ENCODE measurements at regions not wholly inside any gene's neighbourhood (a gene's known extent, or its start where the extent isn't known, plus 50 kb on each side); places are given as distances from the start of the nearest gene placed in this dataset.
"Not testable (repeated sequence)": the region's sequence is repeated elsewhere in the genome, so short reads cannot be mapped to it uniquely, and the experiment has no call there.

DNA sequence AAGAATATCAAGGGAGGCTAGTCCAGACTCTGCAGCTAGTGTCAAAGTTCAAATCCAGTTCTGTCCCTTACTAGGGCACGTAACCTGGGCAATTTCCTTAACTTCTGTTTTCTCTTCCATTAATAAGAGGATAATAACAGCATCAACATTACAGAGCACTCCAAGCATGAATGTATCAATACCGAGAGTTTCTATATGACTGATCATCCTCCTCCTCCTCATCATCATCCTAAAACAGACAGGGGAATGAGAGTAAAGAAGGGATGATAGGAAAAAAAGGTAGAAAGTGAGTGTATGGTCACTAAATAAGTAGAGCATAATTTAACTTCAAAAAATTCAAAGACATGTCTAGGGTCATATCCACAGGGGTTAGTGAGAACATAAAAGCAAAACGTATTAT, 171.4 kb downstream of the NDUFA12 start:
- H3K27me3 Mint-ChIP-seq (ENCODE audit: unreplicated experiment): peaks cover 5% of the 10 kb centered on the region
- no peak for DNase-seq
- no peak overlapping the region for H3K4me3 Mint-ChIP-seq (ENCODE audit: unreplicated experiment)
- H3K4me1 Mint-ChIP-seq (ENCODE audit: low read depth, unreplicated experiment): peaks cover 24% of the 10 kb centered on the region
- TF ChIP-seq, protein P1, sequence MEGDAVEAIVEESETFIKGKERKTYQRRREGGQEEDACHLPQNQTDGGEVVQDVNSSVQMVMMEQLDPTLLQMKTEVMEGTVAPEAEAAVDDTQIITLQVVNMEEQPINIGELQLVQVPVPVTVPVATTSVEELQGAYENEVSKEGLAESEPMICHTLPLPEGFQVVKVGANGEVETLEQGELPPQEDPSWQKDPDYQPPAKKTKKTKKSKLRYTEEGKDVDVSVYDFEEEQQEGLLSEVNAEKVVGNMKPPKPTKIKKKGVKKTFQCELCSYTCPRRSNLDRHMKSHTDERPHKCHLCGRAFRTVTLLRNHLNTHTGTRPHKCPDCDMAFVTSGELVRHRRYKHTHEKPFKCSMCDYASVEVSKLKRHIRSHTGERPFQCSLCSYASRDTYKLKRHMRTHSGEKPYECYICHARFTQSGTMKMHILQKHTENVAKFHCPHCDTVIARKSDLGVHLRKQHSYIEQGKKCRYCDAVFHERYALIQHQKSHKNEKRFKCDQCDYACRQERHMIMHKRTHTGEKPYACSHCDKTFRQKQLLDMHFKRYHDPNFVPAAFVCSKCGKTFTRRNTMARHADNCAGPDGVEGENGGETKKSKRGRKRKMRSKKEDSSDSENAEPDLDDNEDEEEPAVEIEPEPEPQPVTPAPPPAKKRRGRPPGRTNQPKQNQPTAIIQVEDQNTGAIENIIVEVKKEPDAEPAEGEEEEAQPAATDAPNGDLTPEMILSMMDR (IDR thresholded peaks at IDR 0.05; ENCODE audit: partially characterized antibody, unreplicated experiment): no peak
- peaks cover 8% of the 10 kb centered on the region for H3K9me3 Mint-ChIP-seq (ENCODE audit: unreplicated experiment)
- H3K27ac Mint-ChIP-seq (ENCODE audit: unreplicated experiment): peak overlapping the region; percentile 9
- H3K36me3 Mint-ChIP-seq (ENCODE audit: unreplicated experiment): peaks cover 4% of the 10 kb centered on the region

DNA sequence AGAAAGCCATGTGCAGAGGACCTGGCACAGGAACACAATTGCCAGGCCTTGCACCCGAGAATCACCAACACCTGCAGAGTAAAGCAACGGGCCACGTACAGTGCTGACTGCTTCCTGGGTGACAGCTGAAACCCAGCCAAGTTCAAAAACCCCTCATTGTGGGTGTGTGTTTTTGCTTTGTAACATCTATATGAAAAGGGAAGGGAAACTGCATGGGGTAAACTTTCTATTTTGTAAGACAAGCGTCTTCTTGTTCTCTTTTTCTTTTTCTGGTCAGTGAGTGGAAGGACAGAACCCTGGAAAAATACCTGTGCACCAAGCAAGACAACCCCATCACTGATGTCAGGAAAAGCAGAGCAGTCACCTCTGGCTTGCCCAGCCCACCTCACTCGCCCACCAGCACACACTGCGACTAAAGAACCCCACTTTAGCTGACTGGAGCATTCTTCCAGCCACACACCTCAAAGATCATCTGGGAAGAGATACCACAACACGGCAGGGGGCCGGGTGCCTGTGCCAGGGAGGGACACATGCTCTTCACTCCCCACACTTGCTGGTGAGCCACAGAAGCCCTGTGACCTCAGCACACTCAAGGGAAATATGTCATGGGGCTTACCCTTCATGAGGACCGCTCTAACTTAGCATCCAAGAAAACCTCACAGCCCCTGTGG, 172.3 kb downstream of the NDUFA12 start:
- no peak for DNase-seq
- peaks cover 5% of the 10 kb centered on the region for H3K27me3 Mint-ChIP-seq (ENCODE audit: unreplicated experiment)
- peaks cover 8% of the 10 kb centered on the region for H3K9me3 Mint-ChIP-seq (ENCODE audit: unreplicated experiment)
- H3K27ac Mint-ChIP-seq (ENCODE audit: unreplicated experiment): no peak overlapping the region
- TF ChIP-seq, protein P1 (IDR thresholded peaks at IDR 0.05; ENCODE audit: partially characterized antibody, unreplicated experiment): no peak
- H3K4me1 Mint-ChIP-seq (ENCODE audit: low read depth, unreplicated experiment): peaks cover 24% of the 10 kb centered on the region
- no peak overlapping the region for H3K4me3 Mint-ChIP-seq (ENCODE audit: unreplicated experiment)
- peaks cover 4% of the 10 kb centered on the region for H3K36me3 Mint-ChIP-seq (ENCODE audit: unreplicated experiment)

DNA sequence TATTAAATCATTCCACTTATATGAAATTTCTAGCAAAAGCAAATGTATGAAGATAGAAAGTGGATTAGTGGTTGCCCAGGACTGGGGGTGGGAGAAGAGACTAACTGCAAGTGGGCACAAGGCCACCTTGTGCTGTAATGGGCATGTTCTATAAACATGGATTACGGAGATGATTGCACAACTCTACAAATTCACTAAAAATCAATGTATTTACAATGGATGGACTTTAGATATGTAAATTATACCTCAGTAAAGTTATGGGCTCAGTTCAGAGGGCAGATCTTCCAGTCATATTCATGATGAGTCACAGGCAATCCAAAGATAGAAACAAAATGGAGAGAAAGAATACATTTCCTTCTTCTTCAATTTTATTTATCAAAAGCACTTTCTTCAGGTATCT, 173.9 kb downstream of the NDUFA12 start:
- H3K36me3 Mint-ChIP-seq (ENCODE audit: unreplicated experiment): peaks cover 9% of the 10 kb centered on the region
- peaks cover 6% of the 10 kb centered on the region for H3K27me3 Mint-ChIP-seq (ENCODE audit: unreplicated experiment)
- H3K4me3 Mint-ChIP-seq (ENCODE audit: unreplicated experiment): no peak overlapping the region
- TF ChIP-seq, protein P1 (IDR thresholded peaks at IDR 0.05; ENCODE audit: partially characterized antibody, unreplicated experiment): no peak
- DNase-seq: no peak
- H3K4me1 Mint-ChIP-seq (ENCODE audit: low read depth, unreplicated experiment): peaks cover 24% of the 10 kb centered on the region
- H3K27ac Mint-ChIP-seq (ENCODE audit: unreplicated experiment): no peak overlapping the region
- peaks cover 5% of the 10 kb centered on the region for H3K9me3 Mint-ChIP-seq (ENCODE audit: unreplicated experiment)

DNA sequence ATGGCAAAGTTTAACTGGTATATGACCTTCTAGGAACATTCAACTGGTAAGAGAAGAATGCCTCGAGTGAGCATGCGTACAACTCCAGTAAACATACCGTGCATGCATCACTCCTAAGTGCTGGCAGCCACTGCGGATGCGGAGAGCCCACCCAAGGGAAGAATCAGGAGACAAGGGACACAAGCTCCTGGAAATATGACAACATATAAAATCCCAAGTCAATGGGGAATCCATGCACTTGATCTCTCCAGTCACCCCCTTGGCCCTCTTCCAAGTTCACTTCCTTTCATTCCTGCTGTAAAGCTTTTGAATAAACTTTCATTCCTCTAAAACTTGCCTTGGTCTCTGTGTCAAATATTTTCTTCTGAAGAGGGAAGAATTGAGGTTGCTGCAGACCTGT, 168.7 kb upstream of the TMCC3 start:
- TF ChIP-seq, protein P1 (IDR thresholded peaks at IDR 0.05; ENCODE audit: partially characterized antibody, unreplicated experiment): no peak
- Mint-ChIP-seq H3K36me3 (ENCODE audit: unreplicated experiment) (peaks cover 14% of the 10 kb centered on the region), H3K4me3 (ENCODE audit: unreplicated experiment) (no peak overlapping the region), H3K27ac (ENCODE audit: unreplicated experiment) (no peak overlapping the region), H3K4me1 (ENCODE audit: low read depth, unreplicated experiment) (peaks cover 4% of the 10 kb centered on the region), H3K9me3 (ENCODE audit: unreplicated experiment) (no peaks in the 10 kb centered on the region), H3K27me3 (ENCODE audit: unreplicated experiment) (no peaks in the 10 kb centered on the region)
- DNase-seq: no peak

DNA sequence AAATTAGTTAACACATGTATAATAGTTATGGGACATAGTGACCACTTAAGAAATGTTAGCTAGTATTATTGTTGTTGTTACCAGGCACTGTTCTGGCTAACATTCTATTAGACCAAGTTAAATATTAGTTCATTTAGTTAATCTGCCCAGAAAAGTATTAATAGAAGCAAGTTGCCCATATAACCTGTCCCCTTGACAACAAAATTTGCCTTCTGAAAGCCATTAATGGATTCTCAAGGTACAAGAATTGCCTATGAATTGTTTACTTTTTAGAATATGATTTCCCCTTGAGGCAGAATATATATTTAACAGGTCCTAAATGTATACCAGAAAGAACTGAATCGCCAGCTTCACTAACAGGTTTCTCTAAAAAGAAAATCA, 167.3 kb upstream of the TMCC3 start:
- TF ChIP-seq, protein P1 (IDR thresholded peaks at IDR 0.05; ENCODE audit: partially characterized antibody, unreplicated experiment): no peak
- Mint-ChIP-seq H3K4me3 (ENCODE audit: unreplicated experiment) (no peak overlapping the region), H3K27ac (ENCODE audit: unreplicated experiment) (no peak overlapping the region), H3K27me3 (ENCODE audit: unreplicated experiment) (no peaks in the 10 kb centered on the region), H3K9me3 (ENCODE audit: unreplicated experiment) (no peaks in the 10 kb centered on the region), H3K4me1 (ENCODE audit: low read depth, unreplicated experiment) (peaks cover 4% of the 10 kb centered on the region), H3K36me3 (ENCODE audit: unreplicated experiment) (peaks cover 25% of the 10 kb centered on the region)
- no peak for DNase-seq

DNA sequence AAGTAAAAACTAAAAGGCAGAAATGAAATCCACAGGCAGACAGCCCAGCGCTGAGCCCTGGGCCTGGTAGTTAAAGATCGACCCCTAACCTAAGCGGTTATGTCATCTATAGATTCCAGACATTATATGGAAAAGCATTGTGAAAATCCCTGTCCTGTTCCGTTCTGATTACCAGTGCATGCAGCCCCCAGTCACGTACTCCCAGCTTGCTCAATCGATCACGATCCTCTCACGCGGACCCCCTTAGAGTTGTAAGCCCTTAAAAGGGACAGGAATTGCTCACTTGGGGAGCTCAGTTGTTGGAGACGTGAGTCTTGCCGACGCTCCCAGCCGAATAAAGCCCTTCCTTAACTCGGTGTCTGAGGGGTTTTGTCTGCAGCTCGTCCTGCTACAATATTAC, 166.8 kb upstream of the TMCC3 start:
- DNase-seq; H3K9me3 Mint-ChIP-seq (ENCODE audit: unreplicated experiment); H3K27me3 Mint-ChIP-seq (ENCODE audit: unreplicated experiment); H3K27ac Mint-ChIP-seq (ENCODE audit: unreplicated experiment); H3K4me1 Mint-ChIP-seq (ENCODE audit: low read depth, unreplicated experiment); H3K4me3 Mint-ChIP-seq (ENCODE audit: unreplicated experiment): not testable (repeated sequence)
- H3K36me3 Mint-ChIP-seq (ENCODE audit: unreplicated experiment): peaks cover 27% of the 10 kb centered on the region

DNA sequence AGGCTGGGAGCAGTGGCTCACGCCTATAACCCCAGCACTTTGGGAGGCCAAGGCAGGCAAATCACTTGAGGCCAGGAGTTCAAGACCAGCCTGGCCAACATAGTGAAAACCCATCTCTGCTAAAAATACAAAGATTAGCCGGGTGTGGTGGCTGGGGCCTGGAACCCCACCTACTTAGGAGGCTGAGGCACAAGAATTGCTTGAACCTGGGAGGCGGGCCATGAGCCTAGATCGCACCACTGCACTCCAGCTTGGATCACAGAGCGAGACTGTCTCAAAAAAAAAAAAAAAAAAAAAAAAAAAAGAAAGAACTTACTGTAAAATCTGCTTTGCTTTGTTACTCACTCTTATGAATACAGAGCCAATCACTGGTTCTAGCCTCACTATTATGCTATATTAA, 166.4 kb upstream of the TMCC3 start:
- not testable (repeated sequence) for H3K27me3 Mint-ChIP-seq (ENCODE audit: unreplicated experiment); H3K4me3 Mint-ChIP-seq (ENCODE audit: unreplicated experiment); H3K4me1 Mint-ChIP-seq (ENCODE audit: low read depth, unreplicated experiment); H3K9me3 Mint-ChIP-seq (ENCODE audit: unreplicated experiment); DNase-seq; H3K27ac Mint-ChIP-seq (ENCODE audit: unreplicated experiment)
- peaks cover 23% of the 10 kb centered on the region for H3K36me3 Mint-ChIP-seq (ENCODE audit: unreplicated experiment)
